ENCODE measurements at regions not wholly inside any gene's neighbourhood (a gene's known extent, or its start where the extent isn't known, plus 50 kb on each side); places are given as distances from the start of the nearest gene placed in this dataset.

DNA sequence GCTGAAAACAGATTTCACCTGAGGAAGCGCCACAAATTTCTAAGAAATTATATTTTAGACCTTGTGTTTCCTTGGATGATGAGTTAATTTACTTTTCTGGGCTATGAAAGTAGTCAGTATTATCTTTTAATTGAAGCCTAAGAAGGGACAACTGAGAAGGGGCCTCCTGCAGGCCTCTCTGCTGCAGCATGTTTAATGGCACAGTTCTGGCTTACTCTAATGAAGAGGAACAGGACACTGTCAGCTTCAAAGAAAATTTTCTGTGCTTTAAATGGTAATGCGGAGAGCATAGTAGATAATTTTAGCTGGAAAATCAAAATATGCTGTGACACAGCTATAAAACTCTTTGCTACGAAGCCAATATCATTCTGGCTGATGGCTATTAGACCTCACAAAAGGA is 167.4 kb downstream of the HDGFL1 start:
- ATAC-seq (no peak), DNase-seq (no peak)
- Mint-ChIP-seq H3K27ac (no peak overlapping the region), H3K4me3 (no peak overlapping the region), H3K4me1 (no peaks in the 10 kb centered on the region), H3K36me3 (no peaks in the 10 kb centered on the region), H3K27me3 (no peaks in the 10 kb centered on the region), H3K9me3 (ENCODE audit: low read depth) (peaks cover 6% of the 10 kb centered on the region)
- CTCF ChIA-PET = no interaction called here

- no peaks in the 10 kb centered on the region for H3K36me3 Mint-ChIP-seq
- peaks cover 6% of the 10 kb centered on the region for H3K9me3 Mint-ChIP-seq (ENCODE audit: low read depth)
- H3K4me3 Mint-ChIP-seq = no peak overlapping the region
- H3K27ac Mint-ChIP-seq = no peak overlapping the region
- CTCF ChIA-PET = no interaction called here
- no peak for ATAC-seq
- no peaks in the 10 kb centered on the region for H3K4me1 Mint-ChIP-seq
- DNase-seq = no peak
- no peaks in the 10 kb centered on the region for H3K27me3 Mint-ChIP-seq
Measured at GRCh38 chr6:22737331-22737730, 168.0 kb downstream of the HDGFL1 start.

DNA sequence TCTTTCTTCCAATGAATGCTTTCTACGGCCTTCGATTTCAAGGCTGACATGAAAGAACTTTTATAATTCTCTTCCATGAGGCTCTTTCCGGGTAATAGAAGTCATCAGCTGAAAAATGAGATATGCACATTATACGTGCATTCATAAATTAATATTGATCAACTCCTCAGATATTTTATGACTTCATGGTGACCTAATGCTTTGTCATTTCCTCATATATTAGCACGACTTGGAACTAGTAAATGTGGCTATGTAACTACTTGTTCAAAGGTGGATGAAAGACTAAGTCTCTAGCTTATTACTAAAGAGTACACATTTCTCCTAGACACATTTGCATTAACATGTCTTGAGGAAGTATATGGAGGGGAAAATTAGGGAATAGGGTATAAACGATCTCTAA is 168.8 kb downstream of the HDGFL1 start:
- ATAC-seq (no peak), DNase-seq (no peak)
- Mint-ChIP-seq H3K4me3 (no peak overlapping the region), H3K27ac (no peak overlapping the region), H3K27me3 (no peaks in the 10 kb centered on the region), H3K4me1 (no peaks in the 10 kb centered on the region), H3K9me3 (ENCODE audit: low read depth) (peaks cover 7% of the 10 kb centered on the region), H3K36me3 (no peaks in the 10 kb centered on the region)
- CTCF ChIA-PET = no interaction called here

GRCh38 chr6:22747571-22747970 is 178.2 kb downstream of the HDGFL1 start:
- no peaks in the 10 kb centered on the region for H3K4me1 Mint-ChIP-seq
- H3K9me3 Mint-ChIP-seq (ENCODE audit: low read depth) = no peaks in the 10 kb centered on the region
- H3K27ac Mint-ChIP-seq = no peak overlapping the region
- no peaks in the 10 kb centered on the region for H3K27me3 Mint-ChIP-seq
- DNase-seq (no peak), ATAC-seq (no peak)
- no peak overlapping the region for H3K4me3 Mint-ChIP-seq
- H3K36me3 Mint-ChIP-seq = no peaks in the 10 kb centered on the region
- CTCF ChIA-PET = interaction anchor here (0.8 kb wide), 1 partner anchor 16 kb away, joined by 3 read pairs; no protein-coding TSS in a partner anchor

DNA sequence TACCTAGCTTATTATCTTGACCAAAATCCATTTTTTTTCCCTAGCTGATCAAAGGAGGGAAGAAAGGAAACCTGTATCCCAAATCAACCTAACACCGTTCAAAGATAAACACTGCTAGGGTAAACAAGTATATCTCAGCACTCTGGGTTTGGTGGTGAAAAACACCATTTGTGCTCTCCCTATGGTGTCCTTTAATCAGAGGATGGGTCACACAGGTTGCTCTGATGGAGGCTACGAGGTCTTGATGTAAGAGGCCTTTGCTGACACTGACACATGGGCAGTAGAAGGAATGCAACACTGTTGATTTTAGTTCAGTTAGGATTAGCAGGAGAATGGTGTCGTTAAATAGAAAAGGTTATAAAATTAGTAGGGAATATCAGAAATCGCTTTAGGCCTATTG is 179.3 kb downstream of the HDGFL1 start:
- CTCF ChIA-PET = no interaction called here
- Mint-ChIP-seq H3K4me1 (no peaks in the 10 kb centered on the region), H3K27ac (no peak overlapping the region), H3K4me3 (no peak overlapping the region), H3K36me3 (no peaks in the 10 kb centered on the region), H3K27me3 (no peaks in the 10 kb centered on the region), H3K9me3 (ENCODE audit: low read depth) (no peaks in the 10 kb centered on the region)
- no peak for ATAC-seq
- no peak for DNase-seq

- no peaks in the 10 kb centered on the region for H3K9me3 Mint-ChIP-seq (ENCODE audit: low read depth)
- no peaks in the 10 kb centered on the region for H3K4me1 Mint-ChIP-seq
- no peak overlapping the region for H3K27ac Mint-ChIP-seq
- no peak overlapping the region for H3K4me3 Mint-ChIP-seq
- CTCF ChIA-PET = no interaction called here
- no peaks in the 10 kb centered on the region for H3K36me3 Mint-ChIP-seq
- H3K27me3 Mint-ChIP-seq = no peaks in the 10 kb centered on the region
- DNase-seq = no peak
- ATAC-seq = no peak
Measured at GRCh38 chr6:22749696-22750095, 180.3 kb downstream of the HDGFL1 start.

DNA sequence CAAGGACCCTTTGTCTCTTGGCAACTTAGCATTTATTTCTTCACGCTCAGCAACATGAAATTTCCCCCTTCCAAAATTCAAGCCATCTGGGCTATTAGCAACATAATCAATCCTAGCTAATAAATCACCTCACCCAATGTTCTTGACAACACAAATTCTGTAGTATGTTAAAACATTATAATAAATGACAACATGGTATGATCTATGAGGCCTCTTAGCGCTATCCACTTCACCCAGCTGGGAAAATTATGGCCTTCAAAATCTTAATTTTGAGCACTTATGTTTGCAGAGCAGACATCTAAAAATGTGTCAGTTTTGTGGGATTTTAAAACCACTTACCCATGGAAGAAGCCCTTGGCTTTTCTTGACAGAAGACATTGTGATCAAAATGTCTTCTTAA is 181.9 kb downstream of the HDGFL1 start:
- no peak for ATAC-seq
- Mint-ChIP-seq H3K9me3 (ENCODE audit: low read depth) (no peaks in the 10 kb centered on the region), H3K27ac (no peak overlapping the region), H3K27me3 (no peaks in the 10 kb centered on the region), H3K4me1 (no peaks in the 10 kb centered on the region), H3K36me3 (no peaks in the 10 kb centered on the region), H3K4me3 (no peak overlapping the region)
- CTCF ChIA-PET = no interaction called here
- DNase-seq = no peak

- CTCF ChIA-PET = no interaction called here
- no peaks in the 10 kb centered on the region for H3K9me3 Mint-ChIP-seq (ENCODE audit: low read depth)
- H3K27me3 Mint-ChIP-seq = no peaks in the 10 kb centered on the region
- no peaks in the 10 kb centered on the region for H3K36me3 Mint-ChIP-seq
- no peaks in the 10 kb centered on the region for H3K4me1 Mint-ChIP-seq
- H3K4me3 Mint-ChIP-seq = no peak overlapping the region
- DNase-seq = no peak
- no peak overlapping the region for H3K27ac Mint-ChIP-seq
- ATAC-seq = no peak
Measured at GRCh38 chr6:22752522-22752921, 183.2 kb downstream of the HDGFL1 start.

DNA sequence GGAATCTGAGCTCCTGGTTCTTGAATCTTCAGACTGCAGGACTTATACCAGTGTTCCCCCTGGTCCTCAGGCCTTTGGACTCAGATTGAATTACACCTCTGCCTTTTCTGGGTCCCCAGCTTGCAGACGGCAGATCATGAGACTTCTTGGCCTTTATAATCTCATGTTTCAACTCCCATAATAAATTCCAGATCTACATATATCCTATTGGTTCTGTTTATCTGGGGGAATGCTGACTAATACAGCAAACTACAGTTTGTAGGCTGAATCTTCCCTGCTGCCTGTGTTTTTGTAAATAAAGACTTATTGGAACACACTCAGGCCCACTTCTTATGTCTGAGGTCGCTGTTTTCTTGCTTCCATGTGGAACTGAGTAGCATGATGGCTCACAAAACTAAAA is 184.7 kb downstream of the HDGFL1 start:
- ATAC-seq (no peak), DNase-seq (no peak)
- Mint-ChIP-seq H3K4me1 (no peaks in the 10 kb centered on the region), H3K27ac (no peak overlapping the region), H3K4me3 (no peak overlapping the region), H3K27me3 (no peaks in the 10 kb centered on the region), H3K36me3 (no peaks in the 10 kb centered on the region), H3K9me3 (ENCODE audit: low read depth) (no peaks in the 10 kb centered on the region)
- CTCF ChIA-PET = no interaction called here

DNA sequence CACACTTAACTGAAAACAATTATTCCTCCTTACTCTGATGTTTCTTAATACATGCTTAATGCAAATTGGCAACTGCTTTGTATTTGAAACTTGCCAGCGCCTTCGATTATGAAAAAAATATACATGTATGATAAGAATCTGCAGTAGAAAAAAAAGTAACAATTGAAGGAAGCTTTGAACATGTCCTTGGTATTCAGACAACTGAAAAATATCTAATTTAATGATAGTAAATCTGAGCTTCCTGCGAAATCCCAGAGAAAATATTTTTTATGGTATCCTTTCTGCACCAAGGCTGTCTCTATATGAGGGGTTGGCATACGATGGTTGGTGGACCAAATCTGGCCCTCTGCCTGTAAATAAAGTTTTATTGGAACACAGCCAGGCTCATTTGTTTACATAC is 186.2 kb downstream of the HDGFL1 start:
- DNase-seq = no peak
- H3K27ac Mint-ChIP-seq = no peak overlapping the region
- H3K27me3 Mint-ChIP-seq = no peaks in the 10 kb centered on the region
- no peaks in the 10 kb centered on the region for H3K4me1 Mint-ChIP-seq
- H3K36me3 Mint-ChIP-seq = no peaks in the 10 kb centered on the region
- no peak for ATAC-seq
- no peaks in the 10 kb centered on the region for H3K9me3 Mint-ChIP-seq (ENCODE audit: low read depth)
- CTCF ChIA-PET = no interaction called here
- no peak overlapping the region for H3K4me3 Mint-ChIP-seq

DNA sequence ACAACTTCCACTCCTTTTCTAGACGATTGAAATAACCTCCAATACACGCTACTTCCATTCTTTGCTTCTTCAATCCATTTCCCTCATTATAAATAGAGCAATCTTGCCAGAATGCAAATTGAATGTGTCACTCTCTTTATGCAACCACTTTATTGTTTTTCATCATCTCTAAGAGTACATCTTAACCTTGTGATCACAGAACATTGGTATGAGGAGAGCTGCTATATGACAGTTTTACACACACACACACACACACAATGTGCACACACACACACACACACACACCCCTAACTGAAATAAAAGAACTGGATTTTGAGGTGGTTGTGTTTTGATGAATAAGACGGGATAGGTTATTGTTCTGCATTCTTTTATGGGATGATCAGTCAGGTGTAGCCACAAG is 187.0 kb downstream of the HDGFL1 start:
- Mint-ChIP-seq H3K4me1 (no peaks in the 10 kb centered on the region), H3K9me3 (ENCODE audit: low read depth) (no peaks in the 10 kb centered on the region), H3K27me3 (no peaks in the 10 kb centered on the region), H3K36me3 (no peaks in the 10 kb centered on the region), H3K4me3 (no peak overlapping the region), H3K27ac (no peak overlapping the region)
- CTCF ChIA-PET = no interaction called here
- DNase-seq = no peak
- no peak for ATAC-seq

DNA sequence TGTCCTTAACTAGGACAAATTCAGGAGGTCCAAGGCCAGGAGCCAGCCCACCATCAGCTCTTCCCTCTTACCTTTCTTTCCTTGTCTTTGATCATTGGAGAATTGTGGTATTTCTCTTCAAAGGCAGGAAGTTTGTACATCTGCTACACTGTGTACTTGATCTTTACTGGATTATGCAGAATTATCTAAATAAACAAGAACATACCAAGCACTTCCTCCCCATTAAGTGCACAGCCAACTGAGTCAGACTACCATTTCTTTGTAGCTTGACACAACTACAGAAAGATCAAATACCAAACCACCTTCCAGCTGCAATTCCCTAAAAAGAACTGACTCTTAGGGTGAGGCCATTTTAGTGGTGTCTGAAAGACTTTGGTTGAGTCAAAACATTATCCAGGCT is 195.1 kb downstream of the HDGFL1 start:
- no peak for DNase-seq
- Mint-ChIP-seq H3K27me3 (no peaks in the 10 kb centered on the region), H3K9me3 (ENCODE audit: low read depth) (peaks cover 8% of the 10 kb centered on the region), H3K4me1 (no peaks in the 10 kb centered on the region), H3K27ac (no peak overlapping the region), H3K36me3 (no peaks in the 10 kb centered on the region), H3K4me3 (no peak overlapping the region)
- CTCF ChIA-PET = no interaction called here
- no peak for ATAC-seq

DNA sequence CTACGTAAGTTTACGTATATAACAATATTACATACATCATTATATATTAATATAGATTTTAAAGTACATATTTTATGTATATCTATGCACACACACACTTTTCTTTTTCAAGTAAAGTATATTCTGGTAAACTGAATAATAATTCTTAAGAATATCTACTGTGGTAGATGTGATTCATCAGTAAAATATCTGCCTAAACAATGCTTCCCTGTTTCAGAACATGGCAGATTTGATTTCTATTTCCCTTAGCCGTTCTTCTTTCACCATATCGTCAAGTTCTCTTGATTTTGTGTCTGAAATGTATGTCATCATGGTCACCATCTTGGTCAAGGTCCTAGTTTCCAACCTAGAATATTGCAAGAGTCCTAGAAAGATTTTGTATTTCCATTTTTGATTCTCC is 195.6 kb downstream of the HDGFL1 start:
- no peaks in the 10 kb centered on the region for H3K36me3 Mint-ChIP-seq
- no peak for ATAC-seq
- H3K27ac Mint-ChIP-seq = no peak overlapping the region
- CTCF ChIA-PET = no interaction called here
- no peak for DNase-seq
- peaks cover 8% of the 10 kb centered on the region for H3K9me3 Mint-ChIP-seq (ENCODE audit: low read depth)
- H3K27me3 Mint-ChIP-seq = no peaks in the 10 kb centered on the region
- H3K4me1 Mint-ChIP-seq = no peaks in the 10 kb centered on the region
- no peak overlapping the region for H3K4me3 Mint-ChIP-seq

DNA sequence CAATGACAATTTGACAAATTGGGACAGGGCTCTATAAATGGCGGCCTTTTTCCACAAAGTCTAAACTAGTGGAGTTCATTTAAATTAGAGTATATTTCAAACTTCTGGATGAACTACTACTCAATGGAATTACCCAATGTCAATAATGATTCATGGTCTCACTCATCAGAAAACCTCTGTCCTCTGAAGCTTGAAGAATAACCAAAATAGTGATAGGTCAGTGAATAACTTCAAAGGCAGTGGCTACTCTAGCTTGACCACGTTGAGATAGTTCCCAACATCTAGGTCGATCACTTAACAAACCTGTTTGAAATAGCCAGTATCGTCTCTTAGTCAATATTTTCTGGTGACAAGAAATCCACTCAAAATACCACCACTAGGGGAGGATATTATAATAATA is 197.6 kb downstream of the HDGFL1 start:
- no peaks in the 10 kb centered on the region for H3K36me3 Mint-ChIP-seq
- H3K27ac Mint-ChIP-seq = no peak overlapping the region
- H3K9me3 Mint-ChIP-seq (ENCODE audit: low read depth) = peaks cover 6% of the 10 kb centered on the region
- no peaks in the 10 kb centered on the region for H3K4me1 Mint-ChIP-seq
- CTCF ChIA-PET = no interaction called here
- DNase-seq = no peak
- H3K4me3 Mint-ChIP-seq = no peak overlapping the region
- no peak for ATAC-seq
- H3K27me3 Mint-ChIP-seq = no peaks in the 10 kb centered on the region

DNA sequence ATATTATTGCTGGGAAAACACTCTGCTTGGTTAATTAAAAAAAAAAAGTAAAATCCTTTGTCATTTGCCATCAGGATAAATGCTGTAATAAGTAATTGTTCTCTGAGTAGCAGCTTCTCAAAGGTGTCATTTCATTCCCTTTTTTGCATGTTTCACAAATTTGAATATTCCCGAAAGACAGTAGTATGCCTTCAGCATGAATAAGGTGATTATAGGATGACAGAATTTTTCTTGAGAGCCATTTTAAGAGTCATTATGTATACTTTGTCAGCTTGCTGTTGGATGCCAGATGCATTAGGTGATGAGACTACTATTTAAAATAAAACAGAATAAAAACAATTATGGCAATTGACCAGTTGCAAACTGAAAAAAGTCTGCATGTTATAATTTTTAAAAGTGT is 200.7 kb downstream of the HDGFL1 start:
- Mint-ChIP-seq H3K27ac (no peak overlapping the region), H3K36me3 (no peaks in the 10 kb centered on the region), H3K9me3 (ENCODE audit: low read depth) (peaks cover 5% of the 10 kb centered on the region), H3K27me3 (no peaks in the 10 kb centered on the region), H3K4me1 (no peaks in the 10 kb centered on the region), H3K4me3 (no peak overlapping the region)
- CTCF ChIA-PET = no interaction called here
- no peak for DNase-seq
- ATAC-seq = no peak

Measured in activated CD8-positive, alpha-beta memory T cell treated with anti-CD3 and anti-CD28 coated beads, Interleukin-2, amount 10 ng/mL, durations not matched to agents 7 days and 5 days (primary cell).